Heart right ventricle (tissue), 16 donors: ENCODE measurements at regions not wholly inside any gene's neighbourhood (a gene's known extent, or its start where the extent isn't known, plus 50 kb on each side); places are given as distances from the start of the nearest gene placed in this dataset.

Experiments
- ATAC-seq, 8 donors: fragments of 200-7000 bp; cut with Tn5 transposase; one replicate each; pipeline ENCODE4 v1.9.1; 2020; ENCODE audit warnings: mild to moderate bottlenecking in 8 of 8, moderate library complexity in 8 of 8, moderate number of reproducible peaks in 1 of 8
- DNase-seq, 2 donors: peaks; one replicate each; pipeline ENCODE4 v3.0.0-alpha.2; 2020
- H3K27ac ChIP-seq, 10 donors: fragments of 200-600 bp; sonication (generic) in 2 of 10; one replicate each; pipeline versions ENCODE4 v1.5.0 to v1.8.0; 2020 to 2022; ENCODE audit warnings: mild to moderate bottlenecking in 3 of 10
- H3K27me3 ChIP-seq, 7 donors: fragments of 200-600 bp; one replicate each; pipeline ENCODE4 v1.8.0; 2021 to 2022; ENCODE audit warnings: mild to moderate bottlenecking in 2 of 7
- H3K36me3 ChIP-seq, 9 donors: fragments of 200-600 bp; sonication (generic) in 1 of 9; one replicate each; pipeline versions ENCODE4 v1.5.0 to v1.8.0; 2020 to 2022; ENCODE audit warnings: mild to moderate bottlenecking in 2 of 9
- H3K4me1 ChIP-seq, 9 donors: fragments of 200-600 bp; sonication (generic) in 1 of 9; one replicate each; pipeline versions ENCODE4 v1.5.0 to v1.8.0; 2020 to 2022; ENCODE audit warnings: mild to moderate bottlenecking in 4 of 9
- H3K4me3 ChIP-seq, 10 donors: fragments of 200-600 bp; sonication (generic) in 2 of 10; one replicate each; pipeline versions ENCODE4 v1.5.0 to v1.8.0; 2020 to 2022; ENCODE audit warnings: mild to moderate bottlenecking in 7 of 10, moderate library complexity in 2 of 10
- H3K9me3 ChIP-seq, 11 donors: fragments of 200-600 bp in 10 of 11; sonication (generic) in 2 of 11; one replicate each; pipeline versions ENCODE4 v1.5.0 to v1.8.0; 2013 to 2022; ENCODE audit warnings: mild to moderate bottlenecking in 2 of 11, control low read depth in 1 of 11, moderate library complexity in 1 of 11
- WGBS, 2 donors: extraction: QIAGEN DNeasy Blood & Tissue Kit; methylation state at CpG; one replicate each; pipeline ENCODE4 v1.1.7; 2013; ENCODE audit warnings: inconsistent platforms in 1 of 2; 5-methylcytosine and 5-hydroxymethylcytosine counted together
- intact Hi-C, 10 donors: fragments of 100-400 bp; cut with DNase I; formaldehyde crosslinking; loops; one replicate each; pipeline versions ENCODE4 v1.11.1 to v1.14.2; 2022
- TF ChIP-seq, protein P1 (sequence below), 9 donors: fragments of 200-600 bp; sonication (generic) in 2 of 9; IDR thresholded peaks; one replicate each; pipeline versions ENCODE4 v1.5.0 to v1.8.0; 2021 to 2022; ENCODE audit warnings: antibody characterized with exemption in 9 of 9, mild to moderate bottlenecking in 5 of 9, moderate library complexity in 1 of 9
- donor health status: Arrhythmogenic right ventricular cardiomyopathy.
- donor health status: ischemic (EF 13 %, LVEDD 7.1; RV severe dilation, severe dysfunction).
- donor health status: healthy with polysubstance abuse.
- donor health status: DM: no; HTN: yes; CAD: no.
- donor health status: DM: no; HTN: no; CAD: no.
- donor health status: ischemic (EF 25% LVEDD 6.9; RV normal size, moderate dysfunction).
- donor health status: ischemic (EF 25% LVEDD 5.7; RV mildly dilated, moderate dysfunction).
- donor health status: healthy.
- donor health status: DM: yes; HTN: yes; CAD: no.
- donor health status: Ischemic cardiomyopathy.
- donor health status: ischemic (EF 35%, LVEDD 5.7; RV mildly dilated, moderate dysfunction).
- donor health status: nonischemic (EF 11% LVEDD 7.7; RV severe dilation, severe dysfunction).
- donor health status: DM: yes; HTN: yes; CAD: no.
- donor health status: PGD.
- donor health status: ischemic (EF 29% LVEDD 5.4; RV normal size, mild dysfunction).
- donor health status: nonischemic (EF 23%, LVEDD 6.1; RV moderate dilation, normal function).

DNA sequence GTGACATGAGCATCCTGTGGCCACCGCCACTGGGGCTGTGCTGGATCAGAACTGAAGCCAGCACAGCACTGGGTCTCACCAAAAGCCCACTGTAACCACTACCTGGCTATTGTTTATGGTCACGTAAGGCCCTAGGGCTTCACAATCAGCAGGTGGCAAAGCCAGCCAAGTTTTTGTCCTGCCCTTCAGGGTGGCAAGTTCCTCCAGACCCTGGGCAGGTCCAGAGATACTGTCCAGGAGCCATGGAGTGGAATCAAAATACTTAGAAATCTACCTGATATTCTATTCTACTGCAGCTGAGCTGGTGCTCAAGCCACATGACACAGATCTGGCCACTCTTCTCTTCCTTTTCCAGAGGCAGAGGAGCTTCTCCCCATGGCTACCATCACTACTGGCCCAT lies 121.2 kb upstream of the CXXC4 start:
- ATAC-seq (peak in 6 of 8 donors; percentile 12 to 61 (median 34)), DNase-seq (no peak)
- intact Hi-C loops, result no loop called here
- WGBS, 2 donors, result 59 to 76% methylated on average over 2 of the region's 2 CpGs
- Histone ChIP-seq H3K4me1 (peaks cover 0 to 15% (median 7%) of the 10 kb centered on the region in 9 donors), H3K36me3 (no peaks in the 10 kb centered on the region), H3K4me3 (no peak overlapping the region), H3K27ac (peak overlapping the region in 9 of 10 donors; percentile 10 to 84 (median 71)), H3K27me3 (no peaks in the 10 kb centered on the region), H3K9me3 (peaks cover 0 to 27% (median 0%) of the 10 kb centered on the region in 11 donors)
- TF ChIP-seq, protein P1, sequence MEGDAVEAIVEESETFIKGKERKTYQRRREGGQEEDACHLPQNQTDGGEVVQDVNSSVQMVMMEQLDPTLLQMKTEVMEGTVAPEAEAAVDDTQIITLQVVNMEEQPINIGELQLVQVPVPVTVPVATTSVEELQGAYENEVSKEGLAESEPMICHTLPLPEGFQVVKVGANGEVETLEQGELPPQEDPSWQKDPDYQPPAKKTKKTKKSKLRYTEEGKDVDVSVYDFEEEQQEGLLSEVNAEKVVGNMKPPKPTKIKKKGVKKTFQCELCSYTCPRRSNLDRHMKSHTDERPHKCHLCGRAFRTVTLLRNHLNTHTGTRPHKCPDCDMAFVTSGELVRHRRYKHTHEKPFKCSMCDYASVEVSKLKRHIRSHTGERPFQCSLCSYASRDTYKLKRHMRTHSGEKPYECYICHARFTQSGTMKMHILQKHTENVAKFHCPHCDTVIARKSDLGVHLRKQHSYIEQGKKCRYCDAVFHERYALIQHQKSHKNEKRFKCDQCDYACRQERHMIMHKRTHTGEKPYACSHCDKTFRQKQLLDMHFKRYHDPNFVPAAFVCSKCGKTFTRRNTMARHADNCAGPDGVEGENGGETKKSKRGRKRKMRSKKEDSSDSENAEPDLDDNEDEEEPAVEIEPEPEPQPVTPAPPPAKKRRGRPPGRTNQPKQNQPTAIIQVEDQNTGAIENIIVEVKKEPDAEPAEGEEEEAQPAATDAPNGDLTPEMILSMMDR (IDR thresholded peaks at IDR 0.05), result no peak

DNA sequence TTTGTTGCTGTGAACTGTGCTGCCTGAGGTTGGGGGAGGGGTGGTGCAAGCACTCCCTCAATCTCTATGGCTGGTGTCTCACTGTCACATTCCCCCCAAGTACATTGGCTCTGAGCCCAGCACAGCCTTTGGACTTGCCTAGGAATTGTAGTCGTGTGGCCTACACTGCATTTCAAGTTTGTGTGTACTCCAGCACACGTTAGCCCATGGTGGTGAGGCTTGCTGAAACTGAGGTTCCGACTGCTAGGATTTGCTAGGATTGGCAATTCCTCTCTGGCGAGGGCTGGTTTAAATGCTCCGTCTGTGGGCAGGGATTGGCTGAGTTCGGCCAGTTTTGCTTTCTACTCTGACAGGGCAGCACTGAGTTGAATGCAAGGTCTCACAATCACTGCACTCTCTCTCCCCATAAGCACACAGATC lies 121.7 kb upstream of the CXXC4 start:
- ATAC-seq (peak; percentile 83 to 99 (median 96)), DNase-seq (peak; percentile 47 to 78)
- Histone ChIP-seq H3K36me3 (no peaks in the 10 kb centered on the region), H3K4me3 (no peak overlapping the region), H3K27me3 (no peaks in the 10 kb centered on the region), H3K4me1 (peaks cover 0 to 15% (median 7%) of the 10 kb centered on the region in 9 donors), H3K9me3 (peaks cover 0 to 23% (median 0%) of the 10 kb centered on the region in 11 donors), H3K27ac (peak overlapping the region in 9 of 10 donors; percentile 10 to 84 (median 71))
- intact Hi-C loops, result no loop called here
- TF ChIP-seq, protein P1 (IDR thresholded peaks at IDR 0.05), result no peak
- WGBS, 2 donors, result 20 to 43% methylated on average over 6 of the region's 6 CpGs

DNA sequence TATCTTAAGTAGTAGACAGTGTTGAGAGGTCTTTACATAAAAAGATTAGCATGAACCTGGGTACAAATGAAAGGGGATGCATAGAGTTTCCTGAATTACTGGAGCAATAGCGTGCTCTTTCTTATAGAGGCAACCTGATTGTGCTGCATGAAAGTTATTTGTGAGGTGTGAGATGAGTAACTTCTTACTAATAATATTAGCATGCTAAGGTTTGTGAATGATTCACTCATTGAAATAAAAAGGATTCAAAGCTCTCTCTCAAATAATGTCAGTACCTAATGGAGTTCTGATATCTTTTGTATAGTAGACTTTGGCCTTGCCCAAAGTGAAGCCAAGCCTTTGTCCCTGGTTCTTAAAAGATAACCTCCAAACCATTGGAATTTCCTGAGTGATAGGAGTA lies 131.0 kb upstream of the CXXC4 start:
- DNase-seq, result no peak
- TF ChIP-seq, protein P1 (IDR thresholded peaks at IDR 0.05), result no peak
- intact Hi-C loops, result no loop called here
- ATAC-seq, result no peak
- Histone ChIP-seq H3K4me3 (no peak overlapping the region), H3K4me1 (no peaks in the 10 kb centered on the region), H3K9me3 (no peaks in the 10 kb centered on the region), H3K27ac (no peak overlapping the region), H3K36me3 (no peaks in the 10 kb centered on the region), H3K27me3 (no peaks in the 10 kb centered on the region)
- WGBS, 2 donors, result 96 to 98% methylated on average over 1 of the region's 1 CpG

DNA sequence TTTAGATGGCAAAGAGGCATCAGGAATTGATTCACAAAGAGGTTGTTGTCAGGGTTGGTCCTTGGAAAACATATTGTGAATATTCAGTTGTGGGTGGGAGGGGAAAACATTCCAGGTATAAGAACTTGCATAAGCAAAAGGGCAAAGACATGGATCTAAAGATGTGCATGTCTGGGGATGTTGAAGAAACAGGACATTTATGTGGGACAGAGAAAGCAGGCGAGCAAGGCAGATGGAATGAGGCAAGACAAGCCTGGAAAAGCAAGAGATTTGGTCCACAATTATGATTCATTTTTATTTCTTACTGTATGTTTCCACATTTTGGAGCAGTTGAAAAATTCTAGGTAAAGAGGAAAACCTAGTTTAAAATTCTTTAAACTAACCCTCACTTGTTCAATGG lies 134.9 kb upstream of the CXXC4 start:
- intact Hi-C loops, result no loop called here
- Histone ChIP-seq H3K4me3 (no peak overlapping the region), H3K27me3 (no peaks in the 10 kb centered on the region), H3K27ac (no peak overlapping the region), H3K36me3 (no peaks in the 10 kb centered on the region), H3K9me3 (no peaks in the 10 kb centered on the region), H3K4me1 (no peaks in the 10 kb centered on the region)
- DNase-seq, result no peak
- 88 to 97% methylated on average over 1 of the region's 1 CpG for WGBS, 2 donors
- no peak for ATAC-seq
- TF ChIP-seq, protein P1 (IDR thresholded peaks at IDR 0.05), result no peak
